CD4-positive, alpha-beta T cell treated with Interleukin-17A for 4 hours (primary cell): ENCODE measurements at regions not wholly inside any gene's neighbourhood (a gene's known extent, or its start where the extent isn't known, plus 50 kb on each side); places are given as distances from the start of the nearest gene placed in this dataset.

Experiments
- DNase-seq: peaks from one replicate; pipeline ENCODE4 v3.0.0-alpha.2; 2020; ENCODE audit warnings: mixed read lengths

GRCh38 chr3:36298188-36298587 is 82.1 kb upstream of the STAC start:
- no peak for DNase-seq

GRCh38 chr3:36302158-36302509 is 78.2 kb upstream of the STAC start:
- no peak for DNase-seq

DNA sequence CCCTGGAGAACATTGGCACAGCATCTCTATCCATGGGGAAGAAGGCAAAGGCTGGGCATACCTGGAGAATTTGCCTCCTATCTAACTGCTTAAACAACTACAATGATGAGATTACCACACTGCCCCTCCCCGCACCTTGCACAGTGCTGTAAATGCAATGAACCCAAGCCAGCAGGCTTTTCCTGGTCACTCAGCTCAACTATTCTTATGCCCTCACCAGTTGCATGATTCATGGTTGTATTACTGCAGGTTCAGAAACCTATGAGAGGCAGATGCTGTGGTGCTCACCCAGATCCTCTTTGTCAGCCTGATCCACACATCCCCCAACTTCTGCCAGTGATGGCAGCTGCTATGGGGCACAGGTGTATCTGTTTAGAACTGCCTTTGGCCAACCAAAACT is 77.7 kb upstream of the STAC start:
- no peak for DNase-seq

DNA sequence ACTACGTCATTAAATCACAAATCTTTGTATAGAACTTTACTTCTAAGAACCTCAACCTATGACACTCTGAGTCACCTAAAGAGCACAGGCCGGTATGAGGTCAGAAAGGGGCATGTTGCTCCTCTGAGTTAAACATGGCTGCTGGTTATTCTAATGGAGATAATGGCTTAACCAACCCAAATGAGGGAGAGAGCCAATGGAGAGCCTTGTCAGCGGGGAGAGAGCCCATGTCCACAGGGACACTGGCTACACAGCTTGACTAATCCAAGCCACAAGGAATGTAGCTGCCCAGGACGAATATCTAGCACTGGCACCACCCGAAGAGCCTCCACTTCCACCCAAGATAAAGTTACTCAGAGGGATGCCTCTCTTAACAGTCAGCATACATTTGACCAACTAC is 77.0 kb upstream of the STAC start:
- no peak for DNase-seq

DNA sequence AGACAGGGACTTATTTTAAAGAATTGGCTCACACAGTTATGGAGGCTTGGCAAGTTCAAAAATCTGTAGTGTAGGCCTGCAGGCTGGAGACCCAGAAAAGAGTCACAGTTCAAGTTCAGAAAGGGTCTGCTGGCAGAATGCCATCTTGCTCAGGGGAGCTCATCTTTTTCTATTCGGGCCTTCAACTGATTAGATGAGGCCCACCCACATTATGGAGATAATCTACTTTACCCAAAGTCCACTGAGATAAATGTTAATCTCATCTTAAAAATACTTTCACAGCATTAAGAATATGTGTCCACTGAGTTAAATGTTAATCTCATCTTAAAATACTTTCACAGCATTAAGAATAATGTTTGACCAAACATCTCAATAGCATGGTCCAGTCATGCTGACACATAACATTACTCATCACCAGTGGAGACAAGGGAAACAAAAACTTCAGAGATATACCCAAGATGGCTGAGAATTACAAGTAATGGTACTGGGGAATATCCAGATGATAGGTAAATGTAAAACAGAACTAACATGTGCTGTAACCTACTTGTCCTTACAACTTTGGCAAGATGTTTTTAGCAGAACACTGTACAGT is 74.3 kb upstream of the STAC start:
- DNase-seq = no peak

GRCh38 chr3:36309092-36309491 is 71.2 kb upstream of the STAC start:
- DNase-seq = no peak

- no peak for DNase-seq
These were observed 68.0 kb upstream of the STAC start for GRCh38 chr3:36312351-36312750.

GRCh38 chr3:36317915-36318314 is 62.4 kb upstream of the STAC start:
- DNase-seq = no peak

- no peak for DNase-seq
These were observed 61.6 kb upstream of the STAC start for GRCh38 chr3:36318621-36319200.

- DNase-seq = no peak
These were observed 60.6 kb upstream of the STAC start for GRCh38 chr3:36319680-36320079.
